Muscle of leg (tissue), 3 donors: ENCODE measurements at regions not wholly inside any gene's neighbourhood (a gene's known extent, or its start where the extent isn't known, plus 50 kb on each side); places are given as distances from the start of the nearest gene placed in this dataset.
A peak's percentile ranks its signal among the peaks of the same experiment; 100 is the strongest.
"Not testable (repeated sequence)": the region's sequence is repeated elsewhere in the genome, so short reads cannot be mapped to it uniquely, and the experiment has no call there.

Source experiments
- DNase-seq: peaks from one replicate; pipeline ENCODE4 v3.0.0; 2013
- H3K27ac ChIP-seq: one replicate; pipeline ENCODE4 v1.5.1; 2013; ENCODE audit warnings: mild to moderate bottlenecking, low read length, control low read depth
- H3K27me3 ChIP-seq: one replicate; pipeline ENCODE4 v1.6.1; 2013; ENCODE audit warnings: low read length; ENCODE audit not compliant: control insufficient read depth, insufficient read depth
- H3K36me3 ChIP-seq: one replicate; pipeline ENCODE4 v1.6.1; 2013; ENCODE audit warnings: low read length; ENCODE audit not compliant: control insufficient read depth, insufficient read depth
- H3K4me1 ChIP-seq: one replicate; pipeline ENCODE4 v1.6.1; 2013; ENCODE audit warnings: low read length; ENCODE audit not compliant: control insufficient read depth, insufficient read depth
- H3K4me3 ChIP-seq: one replicate; pipeline ENCODE4 v1.5.1; 2013; ENCODE audit warnings: low read length, control low read depth
- H3K9me3 ChIP-seq: replicated peaks from 2 replicates; pipeline ENCODE4 v1.6.1; 2013; ENCODE audit warnings: low read depth, low read length; ENCODE audit not compliant: control insufficient read depth
- WGBS: methylation state at CpG from one replicate; pipeline ENCODE4 v1.1.5; 2013; ENCODE audit warnings: missing lambda C conversion rate; ENCODE audit not compliant: insufficient coverage; 5-methylcytosine and 5-hydroxymethylcytosine counted together

GRCh38 chr6:75031102-75031501 lies 174.8 kb downstream of the COL12A1 start:
- H3K4me3 ChIP-seq, H3K9me3 ChIP-seq, DNase-seq, H3K27ac ChIP-seq, H3K4me1 ChIP-seq, H3K36me3 ChIP-seq, H3K27me3 ChIP-seq: not testable (repeated sequence)
- 93% methylated on average over 6 of the region's 6 CpGs for WGBS

GRCh38 chr6:75029333-75029732 lies 176.5 kb downstream of the COL12A1 start:
- WGBS: no CpG with 5 or more reads among the region's 5 CpGs
- peaks cover 2% of the 10 kb centered on the region for H3K4me1 ChIP-seq
- DNase-seq: no peak

GRCh38 chr6:75025371-75025770 lies 180.5 kb downstream of the COL12A1 start:
- Histone ChIP-seq H3K9me3 (no peaks in the 10 kb centered on the region), H3K4me1 (peaks cover 2% of the 10 kb centered on the region), H3K36me3 (no peaks in the 10 kb centered on the region), H3K27ac (peak overlapping the region; percentile 58), H3K4me3 (no peak overlapping the region), H3K27me3 (no peaks in the 10 kb centered on the region)
- DNase-seq: peak; percentile 76
- 40% methylated on average over 1 of the region's 2 CpGs for WGBS

More at GRCh38 chr6:75029333-75029732, 176.5 kb downstream of the COL12A1 start:
- H3K36me3 ChIP-seq: no peaks in the 10 kb centered on the region
- H3K27me3 ChIP-seq: no peaks in the 10 kb centered on the region
- H3K9me3 ChIP-seq: no peaks in the 10 kb centered on the region
- no peak overlapping the region for H3K4me3 ChIP-seq
- H3K27ac ChIP-seq: no peak overlapping the region

GRCh38 chr6:75024828-75025227 lies 181.0 kb downstream of the COL12A1 start:
- H3K36me3 ChIP-seq: no peaks in the 10 kb centered on the region
- no peaks in the 10 kb centered on the region for H3K9me3 ChIP-seq
- no CpG with 5 or more reads among the region's 1 CpG for WGBS
- no peak overlapping the region for H3K4me3 ChIP-seq
- H3K4me1 ChIP-seq: peaks cover 2% of the 10 kb centered on the region
- no peaks in the 10 kb centered on the region for H3K27me3 ChIP-seq
- peak overlapping the region; percentile 58 for H3K27ac ChIP-seq
- peak; percentile 62 for DNase-seq

GRCh38 chr6:75023634-75024033 lies 182.2 kb downstream of the COL12A1 start:
- H3K4me3 ChIP-seq: no peak overlapping the region
- H3K9me3 ChIP-seq: no peaks in the 10 kb centered on the region
- H3K36me3 ChIP-seq: no peaks in the 10 kb centered on the region
- H3K27ac ChIP-seq: no peak overlapping the region
- no peaks in the 10 kb centered on the region for H3K27me3 ChIP-seq
- no peak for DNase-seq
- H3K4me1 ChIP-seq: peaks cover 2% of the 10 kb centered on the region

GRCh38 chr6:75020971-75021370 lies 184.9 kb downstream of the COL12A1 start:
- no CpG with 5 or more reads among the region's 1 CpG for WGBS
- peaks cover 2% of the 10 kb centered on the region for H3K4me1 ChIP-seq
- H3K36me3 ChIP-seq: no peaks in the 10 kb centered on the region
- H3K27me3 ChIP-seq: no peaks in the 10 kb centered on the region
- no peak overlapping the region for H3K4me3 ChIP-seq
- DNase-seq: peak; percentile 32
- no peak overlapping the region for H3K27ac ChIP-seq
- no peaks in the 10 kb centered on the region for H3K9me3 ChIP-seq

GRCh38 chr6:75020376-75020775 lies 185.5 kb downstream of the COL12A1 start:
- WGBS: no CpG with 5 or more reads among the region's 2 CpGs
- no peaks in the 10 kb centered on the region for H3K27me3 ChIP-seq
- H3K27ac ChIP-seq: no peak overlapping the region
- H3K9me3 ChIP-seq: no peaks in the 10 kb centered on the region
- no peak overlapping the region for H3K4me3 ChIP-seq
- H3K4me1 ChIP-seq: peaks cover under 1% of the 10 kb centered on the region
- H3K36me3 ChIP-seq: no peaks in the 10 kb centered on the region
- peak; percentile 65 for DNase-seq

GRCh38 chr6:75012018-75012417 lies 193.8 kb downstream of the COL12A1 start:
- WGBS: 38% methylated on average over 1 of the region's 2 CpGs
- Histone ChIP-seq H3K27ac (no peak overlapping the region), H3K4me1 (no peaks in the 10 kb centered on the region), H3K4me3 (no peak overlapping the region), H3K27me3 (no peaks in the 10 kb centered on the region), H3K36me3 (no peaks in the 10 kb centered on the region), H3K9me3 (no peaks in the 10 kb centered on the region)
- peak; percentile 32 for DNase-seq

GRCh38 chr6:75003984-75004383 lies 201.9 kb downstream of the COL12A1 start:
- H3K4me1 ChIP-seq, DNase-seq, H3K27ac ChIP-seq, H3K9me3 ChIP-seq, H3K27me3 ChIP-seq, H3K4me3 ChIP-seq, H3K36me3 ChIP-seq: not testable (repeated sequence)
- WGBS: 97% methylated on average over 8 of the region's 8 CpGs

- DNase-seq: peak; percentile 83
- WGBS: no CpG with 5 or more reads among the region's 1 CpG
- no peaks in the 10 kb centered on the region for H3K36me3 ChIP-seq
- H3K4me1 ChIP-seq: peaks cover 2% of the 10 kb centered on the region
- H3K9me3 ChIP-seq: no peaks in the 10 kb centered on the region
- no peak overlapping the region for H3K27ac ChIP-seq
- no peak overlapping the region for H3K4me3 ChIP-seq
- H3K27me3 ChIP-seq: no peaks in the 10 kb centered on the region
Observed at GRCh38 chr6:74997646-74998045, 208.2 kb downstream of the COL12A1 start.

- Histone ChIP-seq H3K27me3 (no peaks in the 10 kb centered on the region), H3K9me3 (no peaks in the 10 kb centered on the region), H3K27ac (peak overlapping the region; percentile 23), H3K4me3 (no peak overlapping the region), H3K36me3 (no peaks in the 10 kb centered on the region), H3K4me1 (peaks cover 2% of the 10 kb centered on the region)
- DNase-seq: peak; percentile 92
- no CpG with 5 or more reads among the region's 1 CpG for WGBS
Observed at GRCh38 chr6:74993136-74993535, 212.7 kb downstream of the COL12A1 start.
